Nephron (organoid): ENCODE measurements at regions not wholly inside any gene's neighbourhood (a gene's known extent, or its start where the extent isn't known, plus 50 kb on each side); places are given as distances from the start of the nearest gene placed in this dataset.

Experiments
- H3K27ac Mint-ChIP-seq, 3 experiments: 2 replicates each; pipeline ENCODE4 v1.8.0; 2020; ENCODE audit warnings: mixed read lengths in 3 of 3, mild to moderate bottlenecking in 2 of 3, moderate library complexity in 1 of 3
- H3K27me3 Mint-ChIP-seq: 2 replicates; pipeline ENCODE4 v1.8.0; 2021; ENCODE audit warnings: low read depth, mild to moderate bottlenecking, moderate library complexity, mixed read lengths
- H3K36me3 Mint-ChIP-seq: 2 replicates; pipeline ENCODE4 v1.8.0; 2020; ENCODE audit warnings: low read depth, mixed read lengths
- H3K4me1 Mint-ChIP-seq: 2 replicates; pipeline ENCODE4 v1.8.0; 2020; ENCODE audit warnings: mixed read lengths
- H3K4me3 Mint-ChIP-seq, 3 experiments: 2 replicates each; pipeline ENCODE4 v1.8.0; 2020; ENCODE audit warnings: mild to moderate bottlenecking in 3 of 3, mixed read lengths in 3 of 3, moderate library complexity in 2 of 3
- H3K9me3 Mint-ChIP-seq: 2 replicates; pipeline ENCODE4 v1.8.0; 2020; ENCODE audit warnings: mixed read lengths
- TF ChIP-seq, protein P1 (sequence below), 3 experiments: fragments of 200-600 bp; sonication (generic); IDR thresholded peaks; one replicate each; pipeline ENCODE4 v1.5.0; 2021; ENCODE audit warnings: antibody characterized with exemption in 3 of 3; ENCODE audit not compliant: unreplicated experiment in 3 of 3

DNA sequence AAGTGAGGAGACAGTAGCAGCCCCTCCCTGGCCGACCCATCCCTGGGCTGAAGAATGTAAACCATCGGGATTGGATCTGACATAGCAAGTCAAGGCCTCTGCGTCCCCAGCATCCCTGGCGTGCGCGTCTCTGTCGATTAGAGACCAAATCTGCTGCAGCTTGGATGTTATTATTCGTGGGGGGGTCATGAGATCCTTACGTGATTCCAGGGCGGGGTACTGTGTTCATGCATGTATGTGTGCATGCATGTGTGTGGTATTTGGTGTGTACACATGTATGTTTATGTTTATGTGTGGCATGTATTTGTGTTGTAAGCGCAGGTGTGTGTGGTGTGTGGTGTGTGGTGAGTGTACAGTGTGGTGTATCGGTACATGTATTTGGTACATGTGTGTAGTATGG is 741.8 kb upstream of the SALL3 start:
- Mint-ChIP-seq H3K27ac (peak overlapping the region in 2 of 3 experiments; percentile 15 to 32), H3K36me3 (peaks cover 4% of the 10 kb centered on the region), H3K9me3 (peaks cover 5% of the 10 kb centered on the region), H3K27me3 (peaks cover 6% of the 10 kb centered on the region), H3K4me1 (peaks cover 22% of the 10 kb centered on the region), H3K4me3 (no peak overlapping the region)
- TF ChIP-seq, protein P1, sequence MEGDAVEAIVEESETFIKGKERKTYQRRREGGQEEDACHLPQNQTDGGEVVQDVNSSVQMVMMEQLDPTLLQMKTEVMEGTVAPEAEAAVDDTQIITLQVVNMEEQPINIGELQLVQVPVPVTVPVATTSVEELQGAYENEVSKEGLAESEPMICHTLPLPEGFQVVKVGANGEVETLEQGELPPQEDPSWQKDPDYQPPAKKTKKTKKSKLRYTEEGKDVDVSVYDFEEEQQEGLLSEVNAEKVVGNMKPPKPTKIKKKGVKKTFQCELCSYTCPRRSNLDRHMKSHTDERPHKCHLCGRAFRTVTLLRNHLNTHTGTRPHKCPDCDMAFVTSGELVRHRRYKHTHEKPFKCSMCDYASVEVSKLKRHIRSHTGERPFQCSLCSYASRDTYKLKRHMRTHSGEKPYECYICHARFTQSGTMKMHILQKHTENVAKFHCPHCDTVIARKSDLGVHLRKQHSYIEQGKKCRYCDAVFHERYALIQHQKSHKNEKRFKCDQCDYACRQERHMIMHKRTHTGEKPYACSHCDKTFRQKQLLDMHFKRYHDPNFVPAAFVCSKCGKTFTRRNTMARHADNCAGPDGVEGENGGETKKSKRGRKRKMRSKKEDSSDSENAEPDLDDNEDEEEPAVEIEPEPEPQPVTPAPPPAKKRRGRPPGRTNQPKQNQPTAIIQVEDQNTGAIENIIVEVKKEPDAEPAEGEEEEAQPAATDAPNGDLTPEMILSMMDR (IDR thresholded peaks at IDR 0.05; ENCODE audit: unreplicated experiment in 3 of 3), result no peak

DNA sequence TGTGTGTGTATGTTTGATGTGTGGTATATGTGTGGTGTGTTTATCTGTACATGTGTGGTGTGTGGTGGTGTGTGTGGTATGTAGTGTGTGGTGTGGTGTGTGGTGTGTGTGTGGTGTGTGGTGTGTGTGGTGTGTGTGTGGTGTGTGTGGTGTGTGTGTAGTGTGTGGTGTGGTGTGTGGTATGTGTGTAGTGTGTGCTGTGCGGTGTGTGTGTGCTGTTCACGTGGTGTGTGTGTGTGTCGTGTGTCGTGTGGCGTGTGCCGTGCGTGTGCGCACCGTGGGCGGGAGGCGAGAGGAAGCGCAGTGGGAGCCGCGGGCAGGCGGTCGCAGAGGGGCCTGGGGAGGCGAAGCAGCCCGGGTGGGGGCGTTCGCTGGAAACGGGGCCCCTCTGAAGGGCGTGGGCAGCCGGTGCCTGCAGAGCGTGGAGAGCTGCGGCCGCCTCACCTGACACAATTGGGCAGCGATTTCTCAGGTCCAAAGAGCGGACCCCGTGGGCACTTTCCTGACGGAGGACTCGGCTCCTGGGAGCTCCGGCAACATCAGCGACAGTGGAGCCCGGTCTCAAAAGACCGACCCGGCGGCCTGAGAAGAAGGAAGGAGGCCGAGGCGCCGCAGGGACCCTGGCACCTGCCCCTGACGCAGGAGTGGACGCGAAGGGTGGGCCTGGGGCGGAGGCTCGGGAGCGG is 741.1 kb upstream of the SALL3 start:
- peaks cover 5% of the 10 kb centered on the region for H3K9me3 Mint-ChIP-seq

DNA sequence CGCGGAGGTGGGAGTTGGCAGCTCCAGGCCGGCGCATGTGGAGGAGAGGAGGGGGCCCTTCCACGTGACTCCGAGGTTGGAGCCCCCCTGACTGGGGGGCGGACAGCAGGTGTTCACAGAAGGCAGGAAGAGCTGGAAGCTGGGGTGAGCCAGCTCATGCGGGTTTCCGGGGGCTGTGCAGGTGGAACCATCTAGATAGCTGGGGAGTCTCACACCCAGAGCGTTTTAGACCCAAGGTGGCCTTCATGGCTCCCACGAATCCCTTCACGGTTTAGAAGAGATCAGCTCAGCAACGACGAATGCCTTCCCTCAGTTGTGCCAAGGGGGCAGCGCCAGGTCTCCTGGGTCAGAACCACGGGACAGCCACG is 740.5 kb upstream of the SALL3 start:
- Mint-ChIP-seq H3K9me3 (peaks cover 5% of the 10 kb centered on the region), H3K36me3 (peaks cover 4% of the 10 kb centered on the region), H3K27me3 (peaks cover 8% of the 10 kb centered on the region), H3K4me1 (peaks cover 34% of the 10 kb centered on the region), H3K4me3 (no peak overlapping the region), H3K27ac (peak overlapping the region in 1 of 3 experiments; percentile 85)
- TF ChIP-seq, protein P1 (IDR thresholded peaks at IDR 0.05; ENCODE audit: unreplicated experiment in 3 of 3), result no peak

More for the DNA sequence above, 741.1 kb upstream of the SALL3 start:
- H3K36me3 Mint-ChIP-seq, result peaks cover 4% of the 10 kb centered on the region
- H3K4me1 Mint-ChIP-seq, result peaks cover 28% of the 10 kb centered on the region
- H3K4me3 Mint-ChIP-seq, result no peak overlapping the region
- peaks cover 5% of the 10 kb centered on the region for H3K27me3 Mint-ChIP-seq
- H3K27ac Mint-ChIP-seq, result peak overlapping the region in 2 of 3 experiments; percentile 15 to 32
- TF ChIP-seq, protein P1 (IDR thresholded peaks at IDR 0.05; ENCODE audit: unreplicated experiment in 3 of 3), result no peak

DNA sequence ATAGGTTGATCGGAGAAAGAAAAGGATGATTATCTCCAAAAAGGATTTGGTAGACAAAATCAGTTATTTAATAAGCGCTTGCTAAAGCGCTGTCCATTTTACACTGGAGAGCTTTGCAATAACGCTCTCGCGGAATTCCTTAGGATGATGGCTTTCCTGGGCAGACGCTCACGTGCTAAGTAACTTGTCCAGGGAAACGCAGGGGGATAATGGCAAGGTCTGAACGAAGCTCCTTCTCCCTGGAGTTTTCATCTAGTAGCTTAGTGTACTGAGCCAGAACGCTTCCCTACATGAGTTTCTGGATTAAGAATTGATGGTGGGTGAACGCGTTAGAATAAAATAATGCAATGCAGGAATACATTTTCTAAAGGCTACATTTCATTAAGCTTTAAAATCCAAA is 739.5 kb upstream of the SALL3 start:
- Mint-ChIP-seq H3K36me3 (peaks cover 4% of the 10 kb centered on the region), H3K27me3 (peaks cover 10% of the 10 kb centered on the region), H3K27ac (peak overlapping the region in 2 of 3 experiments; percentile 45 to 85), H3K4me1 (peaks cover 34% of the 10 kb centered on the region), H3K4me3 (no peak overlapping the region), H3K9me3 (peaks cover 5% of the 10 kb centered on the region)
- TF ChIP-seq, protein P1 (IDR thresholded peaks at IDR 0.05; ENCODE audit: unreplicated experiment in 3 of 3), result no peak

DNA sequence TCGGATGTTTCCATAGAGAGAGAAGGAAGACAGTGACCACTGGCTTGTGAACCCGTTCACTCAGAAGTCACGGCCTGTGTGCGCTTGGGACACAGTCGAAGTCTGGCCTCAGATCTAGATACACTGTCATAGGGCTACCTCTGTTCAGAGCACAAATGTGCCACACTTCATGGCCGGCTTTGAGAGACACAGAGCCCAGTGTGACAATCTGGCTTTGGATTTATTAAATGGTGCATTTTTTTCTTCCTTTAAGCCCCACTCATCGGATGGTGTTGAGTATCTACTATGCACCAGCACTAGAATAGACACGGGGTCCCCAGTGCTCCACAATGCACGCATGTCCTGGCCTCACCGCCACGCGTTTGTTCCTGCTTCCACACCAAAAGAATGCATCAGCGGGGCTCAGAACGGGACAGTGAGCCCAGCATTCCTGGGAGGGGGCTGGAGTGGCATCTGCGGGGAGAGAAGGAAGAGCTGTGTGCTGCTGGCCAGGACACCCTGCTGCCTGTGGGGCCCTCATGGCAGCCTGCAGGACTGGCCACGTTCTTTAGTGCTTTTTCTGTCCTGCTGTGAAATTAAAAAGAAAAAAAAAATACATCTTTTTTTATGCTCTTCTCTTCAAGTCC is 738.9 kb upstream of the SALL3 start:
- Mint-ChIP-seq H3K36me3 (peaks cover 4% of the 10 kb centered on the region), H3K4me3 (no peak overlapping the region), H3K4me1 (peaks cover 34% of the 10 kb centered on the region), H3K27me3 (peaks cover 10% of the 10 kb centered on the region), H3K27ac (peak overlapping the region in 2 of 3 experiments; percentile 80 to 85), H3K9me3 (peaks cover 5% of the 10 kb centered on the region)
- TF ChIP-seq, protein P1 (IDR thresholded peaks at IDR 0.05; ENCODE audit: unreplicated experiment in 3 of 3), result no peak
